Glomerular endothelial cell (primary cell): ENCODE measurements at regions not wholly inside any gene's neighbourhood (a gene's known extent, or its start where the extent isn't known, plus 50 kb on each side); places are given as distances from the start of the nearest gene placed in this dataset.
"Not testable (repeated sequence)": the region's sequence is repeated elsewhere in the genome, so short reads cannot be mapped to it uniquely, and the experiment has no call there.

Experiments used
- DNase-seq: peaks from one replicate; pipeline ENCODE4 v3.0.0-alpha.2; 2011; ENCODE audit warnings: low read depth, low spot score; ENCODE audit errors: extremely low read depth

DNA sequence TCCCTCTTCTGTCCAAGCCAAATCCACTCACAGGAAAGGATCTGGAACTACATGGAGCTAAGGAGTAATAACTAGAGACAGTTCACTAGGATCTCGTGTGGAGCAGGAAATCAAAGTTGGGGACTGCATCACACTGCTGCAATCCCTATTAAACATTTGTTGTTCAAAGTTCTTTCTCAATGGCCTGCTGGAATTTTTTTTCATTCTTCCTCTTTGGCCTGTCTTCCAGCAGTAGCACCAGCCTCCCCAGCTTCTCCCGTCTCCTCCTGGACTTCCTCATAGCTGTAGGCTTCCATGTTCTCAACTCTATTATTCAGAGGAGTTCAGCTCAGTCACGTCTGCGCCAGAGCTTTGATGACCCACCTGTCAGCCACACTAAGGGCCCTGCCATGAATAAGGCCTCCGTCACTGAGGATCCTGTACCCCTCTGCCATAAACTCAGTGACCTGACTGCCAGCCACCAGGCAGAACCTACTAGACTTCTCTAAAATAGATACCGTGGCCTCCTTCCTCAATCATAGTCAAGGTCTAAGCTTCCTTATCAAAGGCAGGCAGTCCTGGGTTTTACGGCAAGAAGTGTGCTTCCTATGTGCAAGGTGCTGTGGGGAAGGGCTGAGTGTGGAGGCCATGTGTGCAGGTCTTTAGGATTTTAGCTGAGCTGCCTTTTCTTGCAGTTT, 60.9 kb upstream of the PLGLB2 start:
- not testable (repeated sequence) for DNase-seq

DNA sequence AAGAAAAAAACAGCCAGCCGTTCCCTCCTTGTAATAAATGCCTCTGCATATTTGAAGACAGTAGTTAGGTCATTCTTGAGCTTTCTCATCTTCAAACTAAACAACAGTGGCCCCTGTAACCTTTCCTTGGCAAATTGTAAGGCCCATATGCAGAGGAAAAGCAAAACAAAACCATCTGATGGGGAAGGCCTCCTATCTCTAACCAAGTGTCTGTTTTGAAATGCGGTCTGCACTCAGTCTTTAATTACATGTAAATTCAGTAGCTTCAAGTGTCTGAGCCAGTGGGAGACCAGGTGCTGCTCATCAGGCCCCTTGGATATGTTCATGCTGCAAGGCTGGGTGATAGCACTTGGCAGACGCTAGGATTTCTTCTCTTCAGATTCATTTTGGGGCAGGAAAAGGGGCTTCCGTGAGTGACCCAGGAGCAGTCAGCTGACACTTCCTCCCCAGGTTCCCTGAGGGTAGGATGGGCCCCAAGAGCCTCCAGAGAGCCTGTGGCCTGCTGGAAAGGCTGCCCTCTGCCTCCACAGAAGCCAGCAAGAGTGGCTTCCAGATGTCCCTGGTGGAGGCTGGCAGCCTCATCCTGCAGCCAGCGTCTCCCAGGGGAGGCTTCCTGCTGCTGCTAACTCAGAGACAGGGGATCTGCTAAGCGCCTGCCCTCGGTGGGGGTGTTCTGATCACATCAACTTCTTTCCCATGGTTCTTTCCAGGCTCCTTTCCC, 60.2 kb upstream of the PLGLB2 start:
- DNase-seq: not testable (repeated sequence)

DNA sequence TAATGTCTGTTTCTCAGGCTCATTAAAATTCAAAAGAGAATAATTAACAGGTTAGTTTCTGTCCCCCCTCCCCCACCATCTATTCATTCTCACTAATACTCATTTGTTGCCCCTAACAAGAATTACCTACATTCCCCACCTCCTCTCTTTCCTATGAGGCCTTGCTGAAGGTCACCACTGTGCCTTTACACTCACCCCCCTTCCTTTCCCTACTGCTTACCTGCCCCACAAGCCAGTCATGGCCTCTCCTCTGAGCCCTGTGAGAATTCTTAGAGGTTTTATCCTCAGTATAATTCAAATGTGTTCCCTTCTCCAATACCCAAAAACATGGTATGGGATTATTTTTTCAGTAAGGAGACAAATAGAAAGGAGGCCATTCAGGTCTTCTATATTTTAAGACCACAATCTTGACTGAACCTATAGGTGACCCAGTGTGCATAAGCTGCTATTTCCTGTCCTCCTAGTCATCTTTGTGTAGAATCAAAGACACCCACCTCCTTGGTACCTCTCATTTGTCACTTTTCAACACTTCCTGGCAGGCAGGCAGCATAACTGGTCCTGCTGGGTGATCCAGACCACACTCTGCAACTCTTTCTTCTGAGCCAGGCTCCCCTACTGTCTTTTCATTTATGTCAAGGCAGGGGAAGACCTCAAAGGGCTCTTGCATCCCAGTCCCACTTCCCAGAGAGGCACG, 55.8 kb upstream of the PLGLB2 start:
- DNase-seq: not testable (repeated sequence)

DNA sequence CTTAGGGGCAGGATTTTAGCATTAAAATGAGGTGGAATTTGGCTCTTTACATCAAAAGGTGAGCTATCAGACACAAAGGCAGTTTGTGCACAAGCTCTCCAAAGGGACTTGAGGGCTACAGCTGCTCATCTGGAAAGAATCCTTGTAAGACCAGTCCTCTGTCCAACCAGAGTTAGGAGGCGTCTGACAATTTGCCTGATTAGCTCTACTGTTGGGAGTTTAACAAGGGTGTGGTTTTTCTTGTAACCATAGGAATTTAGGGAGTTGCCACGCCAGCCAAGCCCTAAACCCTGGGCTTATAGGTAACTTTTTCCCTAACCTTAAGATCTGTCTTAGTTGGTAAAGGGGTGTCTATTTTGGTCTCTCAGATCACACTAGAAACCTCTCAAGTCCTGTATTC, 55.0 kb upstream of the PLGLB2 start:
- DNase-seq: not testable (repeated sequence)

DNA sequence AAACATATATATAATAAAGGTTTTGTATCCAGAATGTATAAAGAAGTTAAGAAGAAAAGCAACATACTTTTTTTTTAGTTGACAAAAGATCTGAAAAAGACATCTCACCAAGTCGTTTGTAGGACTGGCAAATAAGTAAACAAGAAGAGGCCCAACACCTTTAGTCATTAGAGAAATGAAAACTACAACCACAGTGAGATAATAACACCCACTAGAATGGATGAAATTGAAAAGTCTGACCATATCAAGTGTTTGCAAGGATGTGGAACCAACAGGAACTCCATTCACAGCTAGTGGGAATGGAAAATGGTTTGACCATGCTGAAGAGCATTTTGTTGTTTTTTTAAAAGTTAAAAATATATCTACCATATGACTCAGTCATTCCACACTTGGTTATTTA, 54.0 kb upstream of the PLGLB2 start:
- not testable (repeated sequence) for DNase-seq

DNA sequence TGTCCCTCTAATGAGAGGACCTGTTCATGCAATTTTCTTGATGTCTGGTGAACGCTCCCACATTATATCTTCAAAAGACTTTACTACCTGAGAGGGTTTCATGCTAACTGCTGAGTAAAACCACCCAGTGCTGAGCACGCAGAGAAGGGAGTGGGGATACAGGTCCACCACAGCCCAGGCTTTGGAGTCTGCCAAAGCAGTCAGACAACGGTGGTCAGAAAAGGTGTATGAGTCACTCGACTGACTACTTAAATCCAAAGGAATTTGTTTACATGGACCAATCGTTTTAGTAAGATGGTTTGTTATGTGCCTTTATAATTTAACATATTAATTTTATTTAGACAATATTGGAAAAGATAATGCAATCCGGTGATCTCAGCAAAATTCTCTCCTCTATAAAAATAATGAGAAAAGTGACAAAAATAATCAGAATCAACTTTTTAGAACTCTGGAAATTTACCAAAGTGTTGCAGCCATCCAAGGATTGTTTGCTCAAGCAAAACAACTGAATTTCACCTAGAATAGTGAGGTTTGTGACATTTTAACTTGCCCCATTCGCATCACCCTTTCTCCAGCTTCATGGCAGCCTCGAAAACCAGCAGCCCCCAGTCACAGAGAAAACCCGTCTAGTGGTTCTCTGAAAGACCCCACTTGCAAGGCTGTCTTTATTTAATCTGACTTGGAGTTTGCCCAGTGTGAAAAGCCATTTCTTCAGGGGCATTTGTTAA, 52.1 kb upstream of the PLGLB2 start:
- not testable (repeated sequence) for DNase-seq
